HepG2 (cell line): ENCODE measurements at regions not wholly inside any gene's neighbourhood (a gene's known extent, or its start where the extent isn't known, plus 50 kb on each side); places are given as distances from the start of the nearest gene placed in this dataset.
A peak's percentile ranks its signal among the peaks of the same experiment; 100 is the strongest.

ENCODE experiments used
- ATAC-seq: fragments of 200-7000 bp; cut with Tn5 transposase; 3 replicates; pipeline ENCODE4 v1.9.1; 2020; ENCODE audit warnings: mild to moderate bottlenecking, moderate library complexity
- BruUV-seq: library from RNA; stranded (reverse); fragments of 400-500 nt; replicated peaks from 2 replicates; lab custom pipeline; 2021; lab: Mats Ljungman, UMichigan
- CTCF ChIA-PET: fragments of 300-600 bp; formaldehyde crosslinking; extraction: SDS; loops from one replicate; lab custom pipeline; 2021; ENCODE audit warnings: low total read pairs, inconsistent platforms, low intra/inter-chr PET ratio; lab: Yijun Ruan, JAX
- POLR2A ChIA-PET: fragments of 350-600 bp; sonication (Branson Sonifier 250); formaldehyde crosslinking; loops from one replicate; lab custom pipeline; 2020; ENCODE audit warnings: antibody characterized with exemption, inconsistent platforms; lab: Yijun Ruan, JAX
- DNase-seq: peaks from one replicate; pipeline ENCODE4 v3.0.0-alpha.2; 2015; ENCODE audit warnings: low spot score
- FAIRE-seq: peaks from 3 replicates; lab custom pipeline; 2011; peaks lifted over from hg19 to GRCh38; lab: Jason Lieb, UNC
- H2AFZ ChIP-seq: one replicate; pipeline ENCODE4 v1.6.1; 2011; ENCODE audit warnings: low read length, inconsistent platforms
- H3K27ac ChIP-seq: fragments of 300-600 bp; 3 replicates; pipeline ENCODE4 v1.8.0; 2011; ENCODE audit warnings: mixed run types, mild to moderate bottlenecking, mixed read lengths, low read length, inconsistent platforms; ENCODE audit not compliant: insufficient read depth; ENCODE audit errors: extremely low read length
- H3K27me3 ChIP-seq, 2 experiments: fragments of 200-600 bp in 1 of 2; 2 replicates in 1 of 2; 3 replicates in 1 of 2; pipeline versions ENCODE4 v1.6.0 to v1.8.0; 2011; ENCODE audit warnings: low read length in 2 of 2, mild to moderate bottlenecking in 2 of 2, moderate library complexity in 2 of 2, inconsistent platforms in 1 of 2; ENCODE audit not compliant: insufficient read depth in 2 of 2, control insufficient read depth in 1 of 2
- H3K36me3 ChIP-seq, 2 experiments: fragments of 200-600 bp in 1 of 2; replicated peaks in 1 of 2; 2 replicates in 1 of 2; 3 replicates in 1 of 2; pipeline versions ENCODE4 v1.5.1 to v1.8.0; 2011; ENCODE audit warnings: low read length in 2 of 2, inconsistent platforms in 1 of 2; ENCODE audit not compliant: insufficient read depth in 2 of 2, control insufficient read depth in 1 of 2
- H3K4me1 ChIP-seq: 2 replicates; pipeline ENCODE4 v1.5.1; 2012; ENCODE audit warnings: low read length, inconsistent platforms; ENCODE audit not compliant: insufficient read depth
- H3K4me2 ChIP-seq: 2 replicates; pipeline ENCODE4 v1.6.0; 2011; ENCODE audit warnings: low read depth, low read length, inconsistent platforms
- H3K4me3 ChIP-seq, 3 experiments: fragments of 200-600 bp in 1 of 3; sonication (generic), shearing (Covaris generic) in 1 of 3; replicated peaks in 1 of 3; 2 replicates each; pipeline ENCODE4 v1.5.1; 2011 to 2016; ENCODE audit warnings: low read length in 3 of 3, inconsistent platforms in 2 of 3, low read depth in 2 of 3, mild to moderate bottlenecking in 2 of 3, control low read depth in 1 of 3, mixed read lengths in 1 of 3; ENCODE audit not compliant: insufficient read depth in 1 of 3
- H3K79me2 ChIP-seq: one replicate; pipeline ENCODE4 v1.6.1; 2011; ENCODE audit warnings: low read length, inconsistent platforms; ENCODE audit not compliant: insufficient read depth
- H3K9ac ChIP-seq: 2 replicates; pipeline ENCODE4 v1.6.0; 2011; ENCODE audit warnings: mild to moderate bottlenecking, low read depth, low read length, inconsistent platforms; ENCODE audit not compliant: insufficient read depth
- H3K9me3 ChIP-seq: 2 replicates; pipeline ENCODE4 v1.5.1; 2012; ENCODE audit warnings: mild to moderate bottlenecking, low read length
- H4K20me1 ChIP-seq: 2 replicates; pipeline ENCODE4 v1.6.0; 2011; ENCODE audit warnings: inconsistent platforms, mild to moderate bottlenecking, low read length, moderate library complexity; ENCODE audit not compliant: insufficient read depth
- EHMT2 ChIP-seq: fragments of 200-600 bp; sonication (generic); IDR thresholded peaks from 2 replicates; pipeline ENCODE4 v1.7.0; 2017; ENCODE audit warnings: antibody characterized with exemption, low read depth, low read length, borderline replicate concordance
- HDAC2 ChIP-seq: sonication (generic); formaldehyde crosslinking; IDR thresholded peaks from 2 replicates; pipeline ENCODE4 v1.4.0; 2020; ENCODE audit warnings: missing genetic modification reagents
- MEF2D ChIP-seq: sonication (generic); formaldehyde crosslinking; IDR thresholded peaks from 2 replicates; pipeline ENCODE4 v1.5.1; 2020; ENCODE audit warnings: mild to moderate bottlenecking, missing genetic modification reagents
- NKX3-1 ChIP-seq: sonication (generic); formaldehyde crosslinking; IDR thresholded peaks from 2 replicates; pipeline ENCODE4 v1.5.0; 2020; ENCODE audit warnings: missing genetic modification reagents
- NRL ChIP-seq: sonication (generic); formaldehyde crosslinking; IDR thresholded peaks from 2 replicates; pipeline ENCODE4 v1.5.0; 2020; ENCODE audit warnings: missing genetic modification reagents, mild to moderate bottlenecking, moderate library complexity, borderline replicate concordance
- PCBP1 ChIP-seq: fragments of 200-400 bp; formaldehyde crosslinking; IDR thresholded peaks from 2 replicates; pipeline ENCODE4 v1.6.1; 2017; ENCODE audit warnings: mild to moderate bottlenecking, low read depth, low read length, borderline replicate concordance
- SMAD3 ChIP-seq: sonication (generic); formaldehyde crosslinking; IDR thresholded peaks from 2 replicates; pipeline ENCODE4 v1.4.0; 2020; ENCODE audit warnings: missing genetic modification reagents
- SMARCC2 ChIP-seq: fragments of 450-650 bp; IDR thresholded peaks from 2 replicates; pipeline ENCODE4 v1.6.1; 2017; ENCODE audit warnings: antibody characterized with exemption, mild to moderate bottlenecking
- SRSF9 ChIP-seq: fragments of 200-400 bp; formaldehyde crosslinking; IDR thresholded peaks from 2 replicates; pipeline ENCODE4 v1.6.1; 2018; ENCODE audit warnings: borderline replicate concordance, mild to moderate bottlenecking, low read depth, low read length; ENCODE audit not compliant: insufficient read depth, poor library complexity, severe bottlenecking
- ZBTB38 ChIP-seq: sonication (generic); formaldehyde crosslinking; IDR thresholded peaks from 2 replicates; pipeline ENCODE4 v1.5.1; 2020; ENCODE audit warnings: mild to moderate bottlenecking, missing genetic modification reagents
- ZNF501 ChIP-seq: sonication (generic); formaldehyde crosslinking; IDR thresholded peaks from 2 replicates; pipeline ENCODE4 v1.5.1; 2020; ENCODE audit warnings: mild to moderate bottlenecking, moderate library complexity, missing genetic modification reagents
- ZNF768 ChIP-seq: sonication (generic); formaldehyde crosslinking; IDR thresholded peaks from 2 replicates; pipeline ENCODE4 v1.4.0; 2020; ENCODE audit warnings: missing genetic modification reagents
- ZSCAN25 ChIP-seq: sonication (generic); formaldehyde crosslinking; IDR thresholded peaks from 2 replicates; pipeline ENCODE4 v1.8.0; 2022; ENCODE audit warnings: mild to moderate bottlenecking, missing genetic modification reagents
- WGBS: methylation state at CpG from one replicate; pipeline ENCODE4 v1.1.6; 2017; ENCODE audit warnings: low lambda C conversion rate; 5-methylcytosine and 5-hydroxymethylcytosine counted together
- in situ Hi-C: cut with HindIII; loops from 2 replicates; pipeline ENCODE4 v1.10.0; 2017; ENCODE audit warnings: low pct_unique_long_range_greater_than_20kb; ENCODE audit not compliant: extremely low pct_ligation_motif_present
- intact Hi-C: fragments of 100-400 bp; cut with micrococcal nuclease; formaldehyde crosslinking; loops from one replicate; pipeline ENCODE4 v1.10.0; 2022; ENCODE audit not compliant: unreplicated experiment
- TF ChIP-seq, protein P1 (sequence below): IDR thresholded peaks from 2 replicates; pipeline ENCODE4 v1.6.1; 2016; ENCODE audit warnings: missing genetic modification reagents, missing compliant biosample characterization
- TF ChIP-seq, protein P2 (sequence below): sonication (generic); formaldehyde crosslinking; IDR thresholded peaks from 2 replicates; pipeline ENCODE4 v1.8.0; 2022; ENCODE audit warnings: missing genetic modification reagents, mild to moderate bottlenecking, borderline replicate concordance
- TF ChIP-seq, protein P3 (sequence below): sonication (generic); formaldehyde crosslinking; IDR thresholded peaks from 2 replicates; pipeline ENCODE4 v1.8.0; 2022; ENCODE audit warnings: low read depth, missing genetic modification reagents
- TF ChIP-seq, protein P4 (sequence below), 2 experiments: sonication (generic) in 1 of 2; formaldehyde crosslinking in 1 of 2; IDR thresholded peaks; 2 replicates each; pipeline versions ENCODE4 v1.4.0 to v1.6.1; 2018 to 2020; ENCODE audit warnings: missing genetic modification reagents in 2 of 2, borderline replicate concordance in 1 of 2, low read depth in 1 of 2, mild to moderate bottlenecking in 1 of 2, missing biosample characterization in 1 of 2
- TF ChIP-seq, protein P5 (sequence below): sonication (generic); formaldehyde crosslinking; IDR thresholded peaks from 2 replicates; pipeline ENCODE4 v1.9.0; 2021; ENCODE audit warnings: missing genetic modification reagents, mild to moderate bottlenecking, borderline replicate concordance

DNA sequence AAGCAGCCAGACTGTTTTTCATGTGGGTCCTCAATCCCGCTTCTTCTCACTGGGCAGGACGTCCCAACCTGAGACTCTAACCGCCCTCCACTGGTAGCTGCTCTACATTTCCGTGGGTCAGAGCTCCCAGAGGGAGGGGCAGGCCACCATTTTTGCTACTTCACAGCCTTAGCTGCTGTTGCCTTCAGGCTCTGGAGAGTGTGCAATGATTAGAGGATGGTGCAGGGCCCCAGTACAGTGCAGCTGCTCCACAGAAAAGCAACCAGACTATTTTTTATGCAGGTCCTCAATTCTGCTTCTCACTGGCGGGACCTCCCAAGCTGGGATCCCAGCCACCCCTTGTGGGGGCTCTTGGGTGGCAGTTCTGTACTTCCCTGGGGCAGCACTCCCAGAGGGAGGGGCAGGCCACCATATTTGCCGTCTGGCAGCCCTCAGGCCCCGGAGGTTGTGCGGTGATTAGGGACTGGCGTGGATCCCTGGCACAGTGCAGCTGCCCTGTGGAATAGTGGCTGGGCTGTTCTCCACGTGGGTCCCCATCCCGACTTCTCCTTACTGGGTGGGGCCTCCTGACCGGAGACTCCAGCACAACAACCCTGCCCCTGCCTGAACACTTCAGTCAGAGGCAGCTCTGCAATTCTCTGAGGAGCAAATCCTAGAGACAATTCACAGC is 647.6 kb upstream of the PKN2 start:
- no peaks in the 10 kb centered on the region for H3K27me3 ChIP-seq
- BruUV-seq = no TSS peak
- H3K9ac ChIP-seq = no peak overlapping the region
- POLR2A ChIA-PET = no interaction called here
- no peak for DNase-seq
- peak overlapping the region; percentile 11 for H2AFZ ChIP-seq
- H3K4me3 ChIP-seq = peak overlapping the region in 1 of 3 experiments; percentile 20; a peak in 1 of 6 replicates
- intact Hi-C loops (no loop called here), in situ Hi-C loops (no loop called here)
- ATAC-seq = peak; percentile 68
- no peaks in the 10 kb centered on the region for H4K20me1 ChIP-seq
- H3K4me1 ChIP-seq = peaks cover 9% of the 10 kb centered on the region; the same call in 1 of the 2 replicates
- no peaks in the 10 kb centered on the region for H3K36me3 ChIP-seq
- H3K27ac ChIP-seq = no peak overlapping the region
- no peak for FAIRE-seq
- CTCF ChIA-PET = no interaction called here
- 80% methylated on average over 3 of the region's 12 CpGs for WGBS
- H3K79me2 ChIP-seq = no peaks in the 10 kb centered on the region
- H3K9me3 ChIP-seq = peaks cover 27% of the 10 kb centered on the region; the same call in 1 of the 2 replicates
- H3K4me2 ChIP-seq = peak overlapping the region; percentile 33; the same call in 1 of the 2 replicates
- TF ChIP-seq SRSF9 = no peak
- no peak for TF ChIP-seq MEF2D
- TF ChIP-seq PCBP1 = no peak
- TF ChIP-seq, protein P1, sequence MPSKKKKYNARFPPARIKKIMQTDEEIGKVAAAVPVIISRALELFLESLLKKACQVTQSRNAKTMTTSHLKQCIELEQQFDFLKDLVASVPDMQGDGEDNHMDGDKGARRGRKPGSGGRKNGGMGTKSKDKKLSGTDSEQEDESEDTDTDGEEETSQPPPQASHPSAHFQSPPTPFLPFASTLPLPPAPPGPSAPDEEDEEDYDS = no peak
- no peak for TF ChIP-seq ZSCAN25 (CRISPR knock-in tag)
- no peak for TF ChIP-seq ZNF768 (CRISPR knock-in tag)
- TF ChIP-seq HDAC2 (CRISPR knock-in tag) = no peak
- TF ChIP-seq NRL = no peak
- TF ChIP-seq, protein P2, sequence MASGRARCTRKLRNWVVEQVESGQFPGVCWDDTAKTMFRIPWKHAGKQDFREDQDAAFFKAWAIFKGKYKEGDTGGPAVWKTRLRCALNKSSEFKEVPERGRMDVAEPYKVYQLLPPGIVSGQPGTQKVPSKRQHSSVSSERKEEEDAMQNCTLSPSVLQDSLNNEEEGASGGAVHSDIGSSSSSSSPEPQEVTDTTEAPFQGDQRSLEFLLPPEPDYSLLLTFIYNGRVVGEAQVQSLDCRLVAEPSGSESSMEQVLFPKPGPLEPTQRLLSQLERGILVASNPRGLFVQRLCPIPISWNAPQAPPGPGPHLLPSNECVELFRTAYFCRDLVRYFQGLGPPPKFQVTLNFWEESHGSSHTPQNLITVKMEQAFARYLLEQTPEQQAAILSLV (CRISPR knock-in tag) = no peak
- TF ChIP-seq ZBTB38 = no peak
- no peak for TF ChIP-seq SMAD3 (CRISPR knock-in tag)
- TF ChIP-seq, protein P3, sequence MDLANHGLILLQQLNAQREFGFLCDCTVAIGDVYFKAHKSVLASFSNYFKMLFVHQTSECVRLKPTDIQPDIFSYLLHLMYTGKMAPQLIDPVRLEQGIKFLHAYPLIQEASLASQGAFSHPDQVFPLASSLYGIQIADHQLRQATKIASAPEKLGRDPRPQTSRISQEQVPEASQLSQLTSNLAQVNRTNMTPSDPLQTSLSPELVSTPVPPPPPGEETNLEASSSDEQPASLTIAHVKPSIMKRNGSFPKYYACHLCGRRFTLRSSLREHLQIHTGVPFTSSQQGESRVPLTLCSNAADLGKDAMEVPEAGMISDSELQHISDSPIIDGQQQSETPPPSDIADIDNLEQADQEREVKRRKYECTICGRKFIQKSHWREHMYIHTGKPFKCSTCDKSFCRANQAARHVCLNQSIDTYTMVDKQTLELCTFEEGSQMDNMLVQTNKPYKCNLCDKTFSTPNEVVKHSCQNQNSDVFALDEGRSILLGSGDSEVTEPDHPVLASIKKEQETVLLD (CRISPR knock-in tag) = no peak
- TF ChIP-seq, protein P4, sequence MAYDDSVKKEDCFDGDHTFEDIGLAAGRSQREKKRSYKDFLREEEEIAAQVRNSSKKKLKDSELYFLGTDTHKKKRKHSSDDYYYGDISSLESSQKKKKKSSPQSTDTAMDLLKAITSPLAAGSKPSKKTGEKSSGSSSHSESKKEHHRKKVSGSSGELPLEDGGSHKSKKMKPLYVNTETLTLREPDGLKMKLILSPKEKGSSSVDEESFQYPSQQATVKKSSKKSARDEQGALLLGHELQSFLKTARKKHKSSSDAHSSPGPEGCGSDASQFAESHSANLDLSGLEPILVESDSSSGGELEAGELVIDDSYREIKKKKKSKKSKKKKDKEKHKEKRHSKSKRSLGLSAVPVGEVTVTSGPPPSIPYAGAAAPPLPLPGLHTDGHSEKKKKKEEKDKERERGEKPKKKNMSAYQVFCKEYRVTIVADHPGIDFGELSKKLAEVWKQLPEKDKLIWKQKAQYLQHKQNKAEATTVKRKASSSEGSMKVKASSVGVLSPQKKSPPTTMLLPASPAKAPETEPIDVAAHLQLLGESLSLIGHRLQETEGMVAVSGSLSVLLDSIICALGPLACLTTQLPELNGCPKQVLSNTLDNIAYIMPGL (CRISPR knock-in tag; IDR thresholded peaks at IDR 0.05; ENCODE audit: borderline replicate concordance in 1 of 2, low read depth in 1 of 2) = no peak
- no peak for TF ChIP-seq NKX3-1 (CRISPR knock-in tag)
- TF ChIP-seq, protein P5, sequence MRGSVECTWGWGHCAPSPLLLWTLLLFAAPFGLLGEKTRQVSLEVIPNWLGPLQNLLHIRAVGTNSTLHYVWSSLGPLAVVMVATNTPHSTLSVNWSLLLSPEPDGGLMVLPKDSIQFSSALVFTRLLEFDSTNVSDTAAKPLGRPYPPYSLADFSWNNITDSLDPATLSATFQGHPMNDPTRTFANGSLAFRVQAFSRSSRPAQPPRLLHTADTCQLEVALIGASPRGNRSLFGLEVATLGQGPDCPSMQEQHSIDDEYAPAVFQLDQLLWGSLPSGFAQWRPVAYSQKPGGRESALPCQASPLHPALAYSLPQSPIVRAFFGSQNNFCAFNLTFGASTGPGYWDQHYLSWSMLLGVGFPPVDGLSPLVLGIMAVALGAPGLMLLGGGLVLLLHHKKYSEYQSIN (CRISPR knock-in tag) = no peak
- no peak for TF ChIP-seq EHMT2
- no peak for TF ChIP-seq ZNF501
- TF ChIP-seq SMARCC2 = no peak
